Osteoblast (primary cell): ENCODE measurements at regions not wholly inside any gene's neighbourhood (a gene's known extent, or its start where the extent isn't known, plus 50 kb on each side); places are given as distances from the start of the nearest gene placed in this dataset.

Experiments used
- DNase-seq: peaks from one replicate; pipeline ENCODE4 v3.0.0; 2011; ENCODE audit warnings: low spot score, mixed read lengths; ENCODE audit not compliant: insufficient read length; ENCODE audit errors: missing footprints
- H2AFZ ChIP-seq: 2 replicates; pipeline ENCODE4 v1.6.0; 2011; ENCODE audit warnings: mild to moderate bottlenecking, low read length
- H3K27ac ChIP-seq: 2 replicates; pipeline ENCODE4 v1.5.1; 2011; ENCODE audit warnings: mild to moderate bottlenecking, low read depth, low read length, moderate library complexity
- H3K27me3 ChIP-seq: 2 replicates; pipeline ENCODE4 v1.6.0; 2012; ENCODE audit warnings: mild to moderate bottlenecking, control low read depth, inconsistent platforms, low read length, moderate library complexity; ENCODE audit not compliant: insufficient read depth
- H3K36me3 ChIP-seq: 2 replicates; pipeline ENCODE4 v1.5.1; 2011; ENCODE audit warnings: mild to moderate bottlenecking, low read length, control low read depth, moderate library complexity; ENCODE audit not compliant: insufficient read depth
- H3K4me1 ChIP-seq: 2 replicates; pipeline ENCODE4 v1.5.1; 2011; ENCODE audit warnings: mild to moderate bottlenecking, low read length, control low read depth, moderate library complexity; ENCODE audit not compliant: insufficient read depth
- H3K4me2 ChIP-seq: 2 replicates; pipeline ENCODE4 v1.6.0; 2011; ENCODE audit warnings: mild to moderate bottlenecking, low read length; ENCODE audit not compliant: insufficient read depth
- H3K4me3 ChIP-seq: fragments of 200-600 bp; sonication (generic); 3 replicates; pipeline ENCODE4 v1.5.1; 2012; ENCODE audit warnings: mild to moderate bottlenecking, low read length, inconsistent platforms; ENCODE audit not compliant: insufficient read depth
- H3K79me2 ChIP-seq: 2 replicates; pipeline ENCODE4 v1.6.0; 2012; ENCODE audit warnings: mild to moderate bottlenecking, low read length, control low read depth, inconsistent platforms; ENCODE audit not compliant: insufficient read depth
- H3K9me3 ChIP-seq: 2 replicates; pipeline ENCODE4 v1.5.1; 2011; ENCODE audit warnings: low read depth, low read length, control low read depth
- H4K20me1 ChIP-seq: 2 replicates; pipeline ENCODE4 v1.6.0; 2012; ENCODE audit warnings: mild to moderate bottlenecking, low read length, control low read depth; ENCODE audit not compliant: insufficient read depth
- TF ChIP-seq, protein P1 (sequence below): IDR thresholded peaks from 2 replicates; pipeline ENCODE4 v1.5.1; 2011; ENCODE audit warnings: mild to moderate bottlenecking, low read depth, low read length, moderate library complexity; ENCODE audit errors: extremely low read depth

DNA sequence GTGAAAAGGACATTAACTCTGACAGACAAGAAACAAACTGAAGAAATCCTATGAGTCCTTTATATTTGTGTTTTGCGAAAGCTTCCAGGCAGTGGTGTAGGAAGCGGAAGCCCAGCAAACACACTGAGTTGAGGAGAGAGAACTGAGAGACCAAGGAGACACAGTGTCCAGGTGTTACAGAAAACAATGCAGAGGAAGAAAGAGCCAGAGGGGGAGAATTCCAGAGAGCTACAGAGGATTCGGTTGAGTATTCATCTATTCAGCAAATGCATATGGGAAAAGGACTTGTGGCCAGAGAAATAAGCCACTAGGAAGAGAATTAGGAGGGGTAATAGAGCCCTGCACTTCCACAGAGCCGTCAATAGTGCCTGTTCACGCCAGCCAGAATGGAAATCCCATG, 183.5 kb downstream of the LIG4 start:
- TF ChIP-seq, protein P1, sequence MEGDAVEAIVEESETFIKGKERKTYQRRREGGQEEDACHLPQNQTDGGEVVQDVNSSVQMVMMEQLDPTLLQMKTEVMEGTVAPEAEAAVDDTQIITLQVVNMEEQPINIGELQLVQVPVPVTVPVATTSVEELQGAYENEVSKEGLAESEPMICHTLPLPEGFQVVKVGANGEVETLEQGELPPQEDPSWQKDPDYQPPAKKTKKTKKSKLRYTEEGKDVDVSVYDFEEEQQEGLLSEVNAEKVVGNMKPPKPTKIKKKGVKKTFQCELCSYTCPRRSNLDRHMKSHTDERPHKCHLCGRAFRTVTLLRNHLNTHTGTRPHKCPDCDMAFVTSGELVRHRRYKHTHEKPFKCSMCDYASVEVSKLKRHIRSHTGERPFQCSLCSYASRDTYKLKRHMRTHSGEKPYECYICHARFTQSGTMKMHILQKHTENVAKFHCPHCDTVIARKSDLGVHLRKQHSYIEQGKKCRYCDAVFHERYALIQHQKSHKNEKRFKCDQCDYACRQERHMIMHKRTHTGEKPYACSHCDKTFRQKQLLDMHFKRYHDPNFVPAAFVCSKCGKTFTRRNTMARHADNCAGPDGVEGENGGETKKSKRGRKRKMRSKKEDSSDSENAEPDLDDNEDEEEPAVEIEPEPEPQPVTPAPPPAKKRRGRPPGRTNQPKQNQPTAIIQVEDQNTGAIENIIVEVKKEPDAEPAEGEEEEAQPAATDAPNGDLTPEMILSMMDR, result no peak
- Histone ChIP-seq H3K36me3 (no peaks in the 10 kb centered on the region), H3K4me2 (no peak overlapping the region), H2AFZ (no peak overlapping the region), H3K4me1 (no peaks in the 10 kb centered on the region), H3K79me2 (no peaks in the 10 kb centered on the region), H4K20me1 (no peaks in the 10 kb centered on the region), H3K9me3 (no peaks in the 10 kb centered on the region), H3K27me3 (no peaks in the 10 kb centered on the region), H3K4me3 (no peak overlapping the region), H3K27ac (no peak overlapping the region)
- no peak for DNase-seq

DNA sequence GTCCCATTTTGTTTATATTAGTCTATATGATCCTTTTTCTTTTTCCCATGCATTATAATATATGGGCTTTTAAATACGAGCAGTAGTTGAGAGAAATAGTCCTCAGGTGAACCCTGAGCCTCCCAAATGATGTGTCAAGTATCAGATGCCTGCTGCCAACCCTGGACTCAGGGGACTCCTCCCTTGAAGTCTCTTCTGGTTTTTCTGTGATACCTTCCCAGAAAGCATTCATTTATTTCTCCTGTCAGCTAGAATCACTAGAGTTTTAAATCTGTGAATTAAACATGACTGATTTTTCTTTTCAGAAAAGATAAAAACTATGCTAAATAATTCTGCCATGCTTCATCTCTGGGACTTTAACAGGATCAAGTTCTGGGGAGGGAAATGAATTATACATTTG, 184.6 kb downstream of the LIG4 start:
- Histone ChIP-seq H2AFZ (no peak overlapping the region), H3K4me3 (no peak overlapping the region), H3K79me2 (no peaks in the 10 kb centered on the region), H3K4me1 (no peaks in the 10 kb centered on the region), H3K36me3 (no peaks in the 10 kb centered on the region), H3K27me3 (no peaks in the 10 kb centered on the region), H3K9me3 (no peaks in the 10 kb centered on the region), H3K27ac (no peak overlapping the region), H3K4me2 (no peak overlapping the region), H4K20me1 (no peaks in the 10 kb centered on the region)
- TF ChIP-seq, protein P1, result no peak
- DNase-seq, result no peak

DNA sequence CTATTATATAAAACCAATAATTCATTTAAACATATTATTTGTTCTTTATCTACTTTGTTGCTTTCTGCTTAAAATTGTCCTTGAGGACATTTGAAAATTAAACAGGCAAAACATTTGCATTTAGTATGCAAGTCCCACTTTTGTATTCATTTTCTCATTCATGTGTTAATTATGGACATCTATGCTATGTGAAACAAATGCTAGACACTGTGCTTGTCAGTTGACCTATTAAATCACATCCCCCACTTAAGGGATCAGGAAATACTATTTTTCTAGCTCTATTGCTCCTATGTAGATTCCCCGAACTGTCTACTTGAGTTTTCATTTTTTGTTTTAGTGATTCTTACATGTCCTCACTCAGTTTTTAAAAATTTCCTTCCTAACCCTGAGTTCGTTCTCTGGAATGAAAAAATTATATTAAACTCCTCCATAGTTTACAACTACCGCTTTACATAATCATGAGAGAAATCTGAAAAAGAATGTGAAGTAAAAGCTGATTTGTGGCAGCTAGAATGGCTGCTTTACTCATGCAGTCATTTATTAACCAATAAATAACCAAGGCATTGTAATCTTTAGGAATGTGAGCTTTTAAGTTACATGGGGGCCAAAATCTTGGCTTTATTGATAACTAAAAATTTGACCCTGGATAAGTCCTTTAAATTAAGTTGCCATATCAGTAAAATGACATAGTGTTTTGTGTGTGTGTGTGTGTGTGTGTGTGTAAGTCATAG, 188.5 kb downstream of the LIG4 start:
- TF ChIP-seq, protein P1, result no peak
- H3K79me2 ChIP-seq, result no peaks in the 10 kb centered on the region

DNA sequence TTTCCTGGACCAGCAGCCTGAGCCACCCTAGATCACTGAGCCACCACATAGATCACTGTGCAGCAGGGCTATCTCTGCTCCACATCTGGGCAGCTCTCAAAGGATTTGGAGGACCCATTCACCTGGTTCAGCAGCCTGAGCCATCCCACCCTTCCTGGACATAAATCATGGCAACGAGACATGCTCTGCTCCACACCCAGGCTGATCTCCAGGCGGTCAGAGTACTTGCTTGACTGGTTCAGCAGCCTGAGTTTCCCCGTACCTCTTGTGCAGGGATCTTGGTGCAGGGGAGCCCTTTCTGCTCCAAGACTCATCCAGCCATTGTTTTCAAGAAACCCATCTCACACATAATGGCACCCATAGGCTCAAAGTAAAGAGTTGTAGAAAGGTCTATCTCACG, 195.3 kb downstream of the LIG4 start:
- H3K36me3 ChIP-seq, result no peaks in the 10 kb centered on the region
- no peaks in the 10 kb centered on the region for H4K20me1 ChIP-seq
- DNase-seq, result no peak
- no peaks in the 10 kb centered on the region for H3K9me3 ChIP-seq
- H3K27ac ChIP-seq, result no peak overlapping the region
- no peak overlapping the region for H2AFZ ChIP-seq
- no peak overlapping the region for H3K4me2 ChIP-seq
- H3K79me2 ChIP-seq, result no peaks in the 10 kb centered on the region
- H3K4me3 ChIP-seq, result no peak overlapping the region
- TF ChIP-seq, protein P1, result no peak
- H3K27me3 ChIP-seq, result no peaks in the 10 kb centered on the region
- H3K4me1 ChIP-seq, result no peaks in the 10 kb centered on the region

More for the DNA sequence above, 188.5 kb downstream of the LIG4 start:
- no peaks in the 10 kb centered on the region for H4K20me1 ChIP-seq
- DNase-seq, result no peak
- no peak overlapping the region for H3K27ac ChIP-seq
- H3K4me2 ChIP-seq, result no peak overlapping the region
- no peaks in the 10 kb centered on the region for H3K27me3 ChIP-seq
- H3K9me3 ChIP-seq, result no peaks in the 10 kb centered on the region
- H3K36me3 ChIP-seq, result no peaks in the 10 kb centered on the region
- H3K4me1 ChIP-seq, result no peaks in the 10 kb centered on the region
- no peak overlapping the region for H2AFZ ChIP-seq
- no peak overlapping the region for H3K4me3 ChIP-seq
